H9 (cell line): ENCODE measurements at regions not wholly inside any gene's neighbourhood (a gene's known extent, or its start where the extent isn't known, plus 50 kb on each side); places are given as distances from the start of the nearest gene placed in this dataset.

Experiments
- DNase-seq: peaks from one replicate; pipeline ENCODE4 v3.0.0-alpha.2; 2017
- H2AFZ ChIP-seq: one replicate; pipeline ENCODE4 v1.6.1; 2013; ENCODE audit warnings: mild to moderate bottlenecking, low read length, control low read depth, moderate library complexity
- H2AK5ac ChIP-seq: 2 replicates; pipeline ENCODE4 v1.6.1; 2013; ENCODE audit warnings: low read length, control low read depth, mixed read lengths; ENCODE audit not compliant: insufficient read length
- H2BK120ac ChIP-seq: one replicate; pipeline ENCODE4 v1.6.1; 2013; ENCODE audit warnings: low read depth, mild to moderate bottlenecking, low read length, control low read depth, inconsistent platforms; ENCODE audit not compliant: poor library complexity, severe bottlenecking
- H2BK12ac ChIP-seq: 2 replicates; pipeline ENCODE4 v1.6.1; 2013; ENCODE audit warnings: low read length, control low read depth, mixed read lengths, low read depth; ENCODE audit not compliant: insufficient read length
- H2BK15ac ChIP-seq: 2 replicates; pipeline ENCODE4 v1.6.1; 2013; ENCODE audit warnings: low read depth, low read length, control low read depth
- H2BK20ac ChIP-seq: one replicate; pipeline ENCODE4 v1.6.1; 2013; ENCODE audit warnings: low read depth, mild to moderate bottlenecking, low read length, control low read depth, inconsistent platforms; ENCODE audit not compliant: poor library complexity, severe bottlenecking
- H2BK5ac ChIP-seq: 2 replicates; pipeline ENCODE4 v1.6.1; 2013; ENCODE audit warnings: low read length, control low read depth, mixed read lengths; ENCODE audit not compliant: insufficient read length
- H3K14ac ChIP-seq: 2 replicates; pipeline ENCODE4 v1.6.1; 2013; ENCODE audit warnings: low read length, control low read depth; ENCODE audit not compliant: insufficient read depth
- H3K18ac ChIP-seq: 2 replicates; pipeline ENCODE4 v1.6.1; 2013; ENCODE audit warnings: low read depth, mild to moderate bottlenecking, mixed read lengths, low read length, control low read depth; ENCODE audit not compliant: insufficient read length
- H3K23ac ChIP-seq: 2 replicates; pipeline ENCODE4 v1.6.1; 2013; ENCODE audit warnings: low read length, control low read depth, mixed read lengths, low read depth; ENCODE audit not compliant: insufficient read length
- H3K23me2 ChIP-seq: 2 replicates; pipeline ENCODE4 v1.6.1; 2013; ENCODE audit warnings: low read depth, mild to moderate bottlenecking, mixed read lengths, low read length, control low read depth; ENCODE audit not compliant: insufficient read length, poor library complexity, severe bottlenecking
- H3K27ac ChIP-seq: 2 replicates; pipeline ENCODE4 v1.5.1; 2013; ENCODE audit warnings: low read length, control low read depth, mixed read lengths, low read depth; ENCODE audit not compliant: insufficient read length
- H3K27me3 ChIP-seq: 2 replicates; pipeline ENCODE4 v1.6.1; 2013; ENCODE audit warnings: low read length, control low read depth, inconsistent platforms; ENCODE audit not compliant: insufficient read depth
- H3K4ac ChIP-seq: 2 replicates; pipeline ENCODE4 v1.6.1; 2013; ENCODE audit warnings: low read depth, mild to moderate bottlenecking, control low read depth, inconsistent platforms, low read length, moderate library complexity
- H3K4me1 ChIP-seq: 2 replicates; pipeline ENCODE4 v1.6.1; 2013; ENCODE audit warnings: low read length, control low read depth, inconsistent platforms; ENCODE audit not compliant: insufficient read depth
- H3K4me2 ChIP-seq: 2 replicates; pipeline ENCODE4 v1.6.1; 2013; ENCODE audit warnings: low read length, control low read depth, mixed read lengths; ENCODE audit not compliant: insufficient read length, insufficient read depth
- H3K56ac ChIP-seq: 2 replicates; pipeline ENCODE4 v1.6.1; 2013; ENCODE audit warnings: low read depth, mild to moderate bottlenecking, mixed read lengths, low read length, control low read depth; ENCODE audit not compliant: insufficient read length
- H3K79me1 ChIP-seq: 2 replicates; pipeline ENCODE4 v1.6.1; 2013; ENCODE audit warnings: low read depth, mild to moderate bottlenecking, moderate library complexity, low read length, control low read depth, inconsistent platforms; ENCODE audit not compliant: insufficient read depth, poor library complexity, severe bottlenecking
- H3K79me2 ChIP-seq: 2 replicates; pipeline ENCODE4 v1.6.1; 2013; ENCODE audit warnings: low read length, control low read depth, inconsistent platforms; ENCODE audit not compliant: insufficient read depth
- H3K9ac ChIP-seq: 2 replicates; pipeline ENCODE4 v1.6.1; 2013; ENCODE audit warnings: low read length, control low read depth, mixed read lengths; ENCODE audit not compliant: insufficient read length; ENCODE audit errors: extremely low read depth
- H3K9me3 ChIP-seq: one replicate; pipeline ENCODE4 v1.6.1; 2013; ENCODE audit warnings: low read depth, low read length, inconsistent platforms; ENCODE audit not compliant: control insufficient read depth
- H3T11ph ChIP-seq: one replicate; pipeline ENCODE4 v1.6.1; 2013; ENCODE audit warnings: mild to moderate bottlenecking, low read length, control low read depth, inconsistent platforms
- H4K20me1 ChIP-seq: one replicate; pipeline ENCODE4 v1.6.1; 2013; ENCODE audit not compliant: control insufficient read depth, insufficient read length, insufficient read depth
- H4K5ac ChIP-seq: 2 replicates; pipeline ENCODE4 v1.6.1; 2013; ENCODE audit warnings: low read depth, mild to moderate bottlenecking, mixed read lengths, low read length, control low read depth; ENCODE audit not compliant: insufficient read length
- H4K8ac ChIP-seq: replicated peaks from 2 replicates; pipeline ENCODE4 v1.6.1; 2013; ENCODE audit warnings: low read length, control low read depth, mixed read lengths, low read depth; ENCODE audit not compliant: insufficient read length
- H4K91ac ChIP-seq: 2 replicates; pipeline ENCODE4 v1.6.1; 2013; ENCODE audit warnings: low read depth, mild to moderate bottlenecking, moderate library complexity, mixed read lengths, low read length, control low read depth; ENCODE audit not compliant: insufficient read length
- H3K27ac Mint-ChIP-seq, 3 experiments: 2 replicates in 2 of 3; 3 replicates in 1 of 3; pipeline ENCODE4 v1.8.0; 2020 to 2021; ENCODE audit warnings: mixed read lengths in 3 of 3, mild to moderate bottlenecking in 1 of 3, moderate library complexity in 1 of 3
- H3K27me3 Mint-ChIP-seq: 2 replicates; pipeline ENCODE4 v1.8.0; 2021; ENCODE audit warnings: low read depth, mild to moderate bottlenecking, moderate library complexity, mixed read lengths
- H3K36me3 Mint-ChIP-seq, 3 experiments: 2 replicates in 2 of 3; 3 replicates in 1 of 3; pipeline ENCODE4 v1.8.0; 2020 to 2021; ENCODE audit warnings: low read depth in 3 of 3, mixed read lengths in 3 of 3; ENCODE audit not compliant: insufficient read depth in 1 of 3
- H3K4me1 Mint-ChIP-seq, 2 experiments: 2 replicates each; pipeline ENCODE4 v1.8.0; 2020; ENCODE audit warnings: mixed read lengths in 2 of 2
- H3K4me3 Mint-ChIP-seq, 2 experiments: 2 replicates in 1 of 2; 3 replicates in 1 of 2; pipeline ENCODE4 v1.8.0; 2020 to 2021; ENCODE audit warnings: mild to moderate bottlenecking in 2 of 2, mixed read lengths in 2 of 2, moderate library complexity in 1 of 2
- H3K9me3 Mint-ChIP-seq, 2 experiments: 2 replicates in 1 of 2; 3 replicates in 1 of 2; pipeline ENCODE4 v1.8.0; 2020; ENCODE audit warnings: mild to moderate bottlenecking in 2 of 2, mixed read lengths in 2 of 2, moderate library complexity in 1 of 2
- WGBS: extraction: QIAGEN DNeasy Blood & Tissue Kit; methylation state at CpG from one replicate; pipeline ENCODE4 v1.1.7; 2013; ENCODE audit warnings: missing lambda C conversion rate, low lambda C conversion rate, mixed read lengths; ENCODE audit not compliant: insufficient read length; ENCODE audit errors: extremely low coverage; 5-methylcytosine and 5-hydroxymethylcytosine counted together
- TF ChIP-seq, protein P1 (sequence below): fragments of 200-600 bp; sonication (generic); conservative IDR thresholded peaks from 3 replicates; pipeline ENCODE4 v1.8.0; 2021; ENCODE audit warnings: antibody characterized with exemption, mild to moderate bottlenecking

DNA sequence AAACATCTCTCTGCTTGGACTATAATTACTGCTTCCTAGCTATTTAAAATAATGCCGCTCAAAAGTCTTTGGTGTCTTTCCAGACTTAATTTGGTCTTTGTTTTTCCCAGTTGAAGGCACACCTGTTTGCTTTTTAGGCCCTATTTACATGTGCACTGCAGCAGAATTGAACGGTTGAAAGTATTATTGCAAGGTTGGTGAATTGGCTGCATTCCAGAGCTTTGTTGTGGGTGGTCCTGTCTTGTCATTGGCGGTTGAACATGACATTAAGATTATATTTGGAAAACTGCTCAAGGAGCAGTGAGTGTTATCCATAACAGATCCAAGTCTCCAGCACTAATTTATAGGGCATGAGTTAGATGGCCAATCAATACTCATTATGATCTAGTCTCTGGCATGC is 656.3 kb downstream of the PTPRC start:
- no peaks in the 10 kb centered on the region for H3K4me1 Mint-ChIP-seq
- H3K27ac ChIP-seq: no peak overlapping the region
- no peaks in the 10 kb centered on the region for H3K27me3 Mint-ChIP-seq
- no peak overlapping the region for H4K8ac ChIP-seq
- no peak overlapping the region for H2BK20ac ChIP-seq
- no peak overlapping the region for H4K91ac ChIP-seq
- no peak overlapping the region for H2AFZ ChIP-seq
- H2BK15ac ChIP-seq: no peak overlapping the region
- H3K9me3 ChIP-seq: no peaks in the 10 kb centered on the region
- H3T11ph ChIP-seq: no peak overlapping the region
- no peaks in the 10 kb centered on the region for H3K9me3 Mint-ChIP-seq
- no peak overlapping the region for H3K14ac ChIP-seq
- whole genome bisulfite sequencing: no CpG with 5 or more reads among the region's 3 CpGs
- no peaks in the 10 kb centered on the region for H4K20me1 ChIP-seq
- no peak overlapping the region for H3K4ac ChIP-seq
- H3K23ac ChIP-seq: no peak overlapping the region
- H3K36me3 Mint-ChIP-seq: no peaks in the 10 kb centered on the region
- H3K27ac Mint-ChIP-seq: no peak overlapping the region
- no peaks in the 10 kb centered on the region for H3K79me1 ChIP-seq
- H2BK120ac ChIP-seq: no peak overlapping the region
- H3K4me2 ChIP-seq: no peak overlapping the region
- H4K5ac ChIP-seq: no peak overlapping the region
- no peaks in the 10 kb centered on the region for H3K27me3 ChIP-seq
- H3K23me2 ChIP-seq: no peaks in the 10 kb centered on the region
- no peak overlapping the region for H3K56ac ChIP-seq
- no peaks in the 10 kb centered on the region for H3K4me1 ChIP-seq
- no peak overlapping the region for H3K9ac ChIP-seq
- TF ChIP-seq, protein P1, sequence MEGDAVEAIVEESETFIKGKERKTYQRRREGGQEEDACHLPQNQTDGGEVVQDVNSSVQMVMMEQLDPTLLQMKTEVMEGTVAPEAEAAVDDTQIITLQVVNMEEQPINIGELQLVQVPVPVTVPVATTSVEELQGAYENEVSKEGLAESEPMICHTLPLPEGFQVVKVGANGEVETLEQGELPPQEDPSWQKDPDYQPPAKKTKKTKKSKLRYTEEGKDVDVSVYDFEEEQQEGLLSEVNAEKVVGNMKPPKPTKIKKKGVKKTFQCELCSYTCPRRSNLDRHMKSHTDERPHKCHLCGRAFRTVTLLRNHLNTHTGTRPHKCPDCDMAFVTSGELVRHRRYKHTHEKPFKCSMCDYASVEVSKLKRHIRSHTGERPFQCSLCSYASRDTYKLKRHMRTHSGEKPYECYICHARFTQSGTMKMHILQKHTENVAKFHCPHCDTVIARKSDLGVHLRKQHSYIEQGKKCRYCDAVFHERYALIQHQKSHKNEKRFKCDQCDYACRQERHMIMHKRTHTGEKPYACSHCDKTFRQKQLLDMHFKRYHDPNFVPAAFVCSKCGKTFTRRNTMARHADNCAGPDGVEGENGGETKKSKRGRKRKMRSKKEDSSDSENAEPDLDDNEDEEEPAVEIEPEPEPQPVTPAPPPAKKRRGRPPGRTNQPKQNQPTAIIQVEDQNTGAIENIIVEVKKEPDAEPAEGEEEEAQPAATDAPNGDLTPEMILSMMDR: no peak
- H2AK5ac ChIP-seq: no peak overlapping the region
- no peak overlapping the region for H3K4me3 Mint-ChIP-seq
- no peak overlapping the region for H2BK5ac ChIP-seq
- no peak overlapping the region for H2BK12ac ChIP-seq
- no peaks in the 10 kb centered on the region for H3K79me2 ChIP-seq
- no peak for DNase-seq
- H3K18ac ChIP-seq: no peak overlapping the region
